ENCODE measurements at regions not wholly inside any gene's neighbourhood (a gene's known extent, or its start where the extent isn't known, plus 50 kb on each side); places are given as distances from the start of the nearest gene placed in this dataset.
"Not testable (repeated sequence)": the region's sequence is repeated elsewhere in the genome, so short reads cannot be mapped to it uniquely, and the experiment has no call there.

DNA sequence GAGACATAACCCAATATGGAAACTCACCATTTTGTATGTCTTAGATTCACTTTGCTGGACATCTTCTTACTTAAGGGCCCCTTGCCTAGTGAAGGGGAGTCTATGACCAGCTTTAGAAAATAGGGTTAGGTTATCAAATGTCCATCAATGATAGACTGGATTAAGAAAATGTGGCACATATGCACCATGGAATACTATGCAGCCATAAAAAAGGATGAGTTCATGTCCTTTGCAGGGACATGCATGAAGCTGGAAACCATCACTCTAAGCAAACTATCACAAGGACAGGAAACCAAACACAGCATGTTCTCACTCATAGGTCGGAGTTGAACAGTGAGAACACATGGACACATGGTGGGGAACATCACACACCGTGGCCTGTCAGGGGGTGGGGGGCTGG lies 301.8 kb upstream of the TBL1XR1 start:
- TF ChIP-seq, protein P1, sequence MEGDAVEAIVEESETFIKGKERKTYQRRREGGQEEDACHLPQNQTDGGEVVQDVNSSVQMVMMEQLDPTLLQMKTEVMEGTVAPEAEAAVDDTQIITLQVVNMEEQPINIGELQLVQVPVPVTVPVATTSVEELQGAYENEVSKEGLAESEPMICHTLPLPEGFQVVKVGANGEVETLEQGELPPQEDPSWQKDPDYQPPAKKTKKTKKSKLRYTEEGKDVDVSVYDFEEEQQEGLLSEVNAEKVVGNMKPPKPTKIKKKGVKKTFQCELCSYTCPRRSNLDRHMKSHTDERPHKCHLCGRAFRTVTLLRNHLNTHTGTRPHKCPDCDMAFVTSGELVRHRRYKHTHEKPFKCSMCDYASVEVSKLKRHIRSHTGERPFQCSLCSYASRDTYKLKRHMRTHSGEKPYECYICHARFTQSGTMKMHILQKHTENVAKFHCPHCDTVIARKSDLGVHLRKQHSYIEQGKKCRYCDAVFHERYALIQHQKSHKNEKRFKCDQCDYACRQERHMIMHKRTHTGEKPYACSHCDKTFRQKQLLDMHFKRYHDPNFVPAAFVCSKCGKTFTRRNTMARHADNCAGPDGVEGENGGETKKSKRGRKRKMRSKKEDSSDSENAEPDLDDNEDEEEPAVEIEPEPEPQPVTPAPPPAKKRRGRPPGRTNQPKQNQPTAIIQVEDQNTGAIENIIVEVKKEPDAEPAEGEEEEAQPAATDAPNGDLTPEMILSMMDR (IDR thresholded peaks at IDR 0.05; ENCODE audit: low read depth, low read length, missing input control) = not testable (repeated sequence)
- not testable (repeated sequence) for TF ChIP-seq TAF1 (conservative IDR thresholded peaks at IDR 0.05); YY1 (IDR thresholded peaks at IDR 0.05); RXRA (IDR thresholded peaks at IDR 0.05)
- TF ChIP-seq, protein P2, sequence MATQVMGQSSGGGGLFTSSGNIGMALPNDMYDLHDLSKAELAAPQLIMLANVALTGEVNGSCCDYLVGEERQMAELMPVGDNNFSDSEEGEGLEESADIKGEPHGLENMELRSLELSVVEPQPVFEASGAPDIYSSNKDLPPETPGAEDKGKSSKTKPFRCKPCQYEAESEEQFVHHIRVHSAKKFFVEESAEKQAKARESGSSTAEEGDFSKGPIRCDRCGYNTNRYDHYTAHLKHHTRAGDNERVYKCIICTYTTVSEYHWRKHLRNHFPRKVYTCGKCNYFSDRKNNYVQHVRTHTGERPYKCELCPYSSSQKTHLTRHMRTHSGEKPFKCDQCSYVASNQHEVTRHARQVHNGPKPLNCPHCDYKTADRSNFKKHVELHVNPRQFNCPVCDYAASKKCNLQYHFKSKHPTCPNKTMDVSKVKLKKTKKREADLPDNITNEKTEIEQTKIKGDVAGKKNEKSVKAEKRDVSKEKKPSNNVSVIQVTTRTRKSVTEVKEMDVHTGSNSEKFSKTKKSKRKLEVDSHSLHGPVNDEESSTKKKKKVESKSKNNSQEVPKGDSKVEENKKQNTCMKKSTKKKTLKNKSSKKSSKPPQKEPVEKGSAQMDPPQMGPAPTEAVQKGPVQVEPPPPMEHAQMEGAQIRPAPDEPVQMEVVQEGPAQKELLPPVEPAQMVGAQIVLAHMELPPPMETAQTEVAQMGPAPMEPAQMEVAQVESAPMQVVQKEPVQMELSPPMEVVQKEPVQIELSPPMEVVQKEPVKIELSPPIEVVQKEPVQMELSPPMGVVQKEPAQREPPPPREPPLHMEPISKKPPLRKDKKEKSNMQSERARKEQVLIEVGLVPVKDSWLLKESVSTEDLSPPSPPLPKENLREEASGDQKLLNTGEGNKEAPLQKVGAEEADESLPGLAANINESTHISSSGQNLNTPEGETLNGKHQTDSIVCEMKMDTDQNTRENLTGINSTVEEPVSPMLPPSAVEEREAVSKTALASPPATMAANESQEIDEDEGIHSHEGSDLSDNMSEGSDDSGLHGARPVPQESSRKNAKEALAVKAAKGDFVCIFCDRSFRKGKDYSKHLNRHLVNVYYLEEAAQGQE (IDR thresholded peaks at IDR 0.05) = not testable (repeated sequence)
- TF ChIP-seq, protein P3, sequence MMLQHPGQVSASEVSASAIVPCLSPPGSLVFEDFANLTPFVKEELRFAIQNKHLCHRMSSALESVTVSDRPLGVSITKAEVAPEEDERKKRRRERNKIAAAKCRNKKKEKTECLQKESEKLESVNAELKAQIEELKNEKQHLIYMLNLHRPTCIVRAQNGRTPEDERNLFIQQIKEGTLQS (IDR thresholded peaks at IDR 0.05) = not testable (repeated sequence)
- TF ChIP-seq, protein P4, sequence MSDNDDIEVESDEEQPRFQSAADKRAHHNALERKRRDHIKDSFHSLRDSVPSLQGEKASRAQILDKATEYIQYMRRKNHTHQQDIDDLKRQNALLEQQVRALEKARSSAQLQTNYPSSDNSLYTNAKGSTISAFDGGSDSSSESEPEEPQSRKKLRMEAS (IDR thresholded peaks at IDR 0.05) = not testable (repeated sequence)
